Chondrocyte (in vitro differentiated cells): ENCODE measurements at regions not wholly inside any gene's neighbourhood (a gene's known extent, or its start where the extent isn't known, plus 50 kb on each side); places are given as distances from the start of the nearest gene placed in this dataset.
A peak's percentile ranks its signal among the peaks of the same experiment; 100 is the strongest.

Experiments used
- DNase-seq: peaks from one replicate; pipeline ENCODE4 v3.0.0; 2021; ENCODE audit warnings: mixed read lengths, low spot score
- H3K27ac Mint-ChIP-seq: one replicate; pipeline ENCODE4 v1.8.0; 2021; ENCODE audit warnings: mild to moderate bottlenecking, moderate library complexity, mixed read lengths; ENCODE audit not compliant: unreplicated experiment
- H3K27me3 Mint-ChIP-seq: 2 replicates; pipeline ENCODE4 v1.8.0; 2021; ENCODE audit warnings: low read depth, mixed read lengths
- H3K36me3 Mint-ChIP-seq: 2 replicates; pipeline ENCODE4 v1.8.0; 2021; ENCODE audit warnings: low read depth, mixed read lengths
- H3K4me1 Mint-ChIP-seq: 2 replicates; pipeline ENCODE4 v1.8.0; 2021; ENCODE audit warnings: low read depth, mild to moderate bottlenecking, mixed read lengths
- H3K4me3 Mint-ChIP-seq: one replicate; pipeline ENCODE4 v1.8.0; 2021; ENCODE audit warnings: mild to moderate bottlenecking, moderate library complexity, mixed read lengths; ENCODE audit not compliant: unreplicated experiment
- H3K9me3 Mint-ChIP-seq: 2 replicates; pipeline ENCODE4 v1.8.0; 2021; ENCODE audit warnings: low read depth, mixed read lengths
- CTCF ChIP-seq: fragments of 200-600 bp; sonication (generic); IDR thresholded peaks from 2 replicates; pipeline ENCODE4 v1.5.0; 2021; ENCODE audit warnings: antibody characterized with exemption, mild to moderate bottlenecking, moderate library complexity

GRCh38 chr6:169035385-169036240, 218.0 kb downstream of the THBS2 start:
- Mint-ChIP-seq H3K36me3 (peaks cover 27% of the 10 kb centered on the region), H3K27ac (peak overlapping the region; percentile 96), H3K27me3 (no peaks in the 10 kb centered on the region), H3K4me3 (peak overlapping the region; percentile 57), H3K4me1 (peaks cover 45% of the 10 kb centered on the region), H3K9me3 (peaks cover 30% of the 10 kb centered on the region)
- no peak for DNase-seq
- TF ChIP-seq CTCF: no peak

GRCh38 chr6:169034516-169035167, 219.0 kb downstream of the THBS2 start:
- Mint-ChIP-seq H3K27ac (peak overlapping the region; percentile 96), H3K9me3 (peaks cover 30% of the 10 kb centered on the region), H3K27me3 (no peaks in the 10 kb centered on the region), H3K36me3 (peaks cover 25% of the 10 kb centered on the region), H3K4me3 (peak overlapping the region; percentile 57), H3K4me1 (peaks cover 50% of the 10 kb centered on the region)
- TF ChIP-seq CTCF: no peak
- DNase-seq: no peak

- Mint-ChIP-seq H3K27me3 (no peaks in the 10 kb centered on the region), H3K4me3 (no peak overlapping the region), H3K36me3 (peaks cover 10% of the 10 kb centered on the region), H3K9me3 (peaks cover 11% of the 10 kb centered on the region), H3K4me1 (peaks cover 35% of the 10 kb centered on the region), H3K27ac (peak overlapping the region; percentile 55)
- no peak for TF ChIP-seq CTCF
- no peak for DNase-seq
Measured at GRCh38 chr6:169029861-169030260, 223.8 kb downstream of the THBS2 start.

- no peak for TF ChIP-seq CTCF
- Mint-ChIP-seq H3K4me3 (no peak overlapping the region), H3K27me3 (no peaks in the 10 kb centered on the region), H3K36me3 (peaks cover 4% of the 10 kb centered on the region), H3K27ac (no peak overlapping the region), H3K9me3 (peaks cover 3% of the 10 kb centered on the region), H3K4me1 (peaks cover 24% of the 10 kb centered on the region)
- DNase-seq: no peak
Measured at GRCh38 chr6:169028343-169028742, 225.3 kb downstream of the THBS2 start.

GRCh38 chr6:169026175-169026574, 227.5 kb downstream of the THBS2 start:
- TF ChIP-seq CTCF: no peak

More at GRCh38 chr6:169026175-169026574, 227.5 kb downstream of the THBS2 start:
- Mint-ChIP-seq H3K9me3 (no peaks in the 10 kb centered on the region), H3K27me3 (no peaks in the 10 kb centered on the region), H3K4me3 (no peak overlapping the region), H3K36me3 (peaks cover 1% of the 10 kb centered on the region), H3K27ac (no peak overlapping the region), H3K4me1 (peaks cover 25% of the 10 kb centered on the region)
- DNase-seq: no peak
